Right cardiac atrium (tissue), 5 donors: ENCODE measurements at regions not wholly inside any gene's neighbourhood (a gene's known extent, or its start where the extent isn't known, plus 50 kb on each side); places are given as distances from the start of the nearest gene placed in this dataset.

Experiments used
- ATAC-seq, 2 donors: fragments of 200-7000 bp; cut with Tn5 transposase; one replicate each; pipeline versions ENCODE4 v1.8.0 to v1.9.1; 2020; ENCODE audit warnings: moderate library complexity in 2 of 2, mild to moderate bottlenecking in 1 of 2
- DNase-seq, 3 donors: peaks; one replicate each; pipeline ENCODE4 v3.0.0-alpha.2; 2020
- H3K27ac ChIP-seq: one replicate; pipeline ENCODE4 v1.5.1; 2013; ENCODE audit warnings: mild to moderate bottlenecking, low read length, control low read depth, moderate library complexity
- H3K27me3 ChIP-seq: one replicate; pipeline ENCODE4 v1.6.1; 2013; ENCODE audit not compliant: control insufficient read depth, insufficient read depth
- H3K4me1 ChIP-seq: one replicate; pipeline ENCODE4 v1.6.1; 2013; ENCODE audit warnings: low read length; ENCODE audit not compliant: control insufficient read depth, insufficient read depth
- H3K4me3 ChIP-seq: one replicate; pipeline ENCODE4 v1.5.1; 2013; ENCODE audit warnings: low read length, control low read depth
- H3K9me3 ChIP-seq: one replicate; pipeline ENCODE4 v1.6.1; 2013; ENCODE audit warnings: low read length; ENCODE audit not compliant: control insufficient read depth
- WGBS: extraction: QIAGEN DNeasy Blood & Tissue Kit; methylation state at CpG from one replicate; pipeline ENCODE4 v1.1.7; 2013; 5-methylcytosine and 5-hydroxymethylcytosine counted together
- intact Hi-C, 4 donors: fragments of 100-400 bp; cut with DNase I; formaldehyde crosslinking; loops; one replicate each; pipeline versions ENCODE4 v1.11.0 to v1.14.0; 2022 to 2023
- donor health status: healthy with polysubstance abuse.
- donor health status: DM: no; HTN: yes; CAD: no.
- donor health status: DM: no; HTN: no; CAD: no.
- donor health status: DM: no; HTN: yes; CAD: no; lungs with severe emphysema.
- donor health status: DM: yes; HTN: yes; CAD: no.

DNA sequence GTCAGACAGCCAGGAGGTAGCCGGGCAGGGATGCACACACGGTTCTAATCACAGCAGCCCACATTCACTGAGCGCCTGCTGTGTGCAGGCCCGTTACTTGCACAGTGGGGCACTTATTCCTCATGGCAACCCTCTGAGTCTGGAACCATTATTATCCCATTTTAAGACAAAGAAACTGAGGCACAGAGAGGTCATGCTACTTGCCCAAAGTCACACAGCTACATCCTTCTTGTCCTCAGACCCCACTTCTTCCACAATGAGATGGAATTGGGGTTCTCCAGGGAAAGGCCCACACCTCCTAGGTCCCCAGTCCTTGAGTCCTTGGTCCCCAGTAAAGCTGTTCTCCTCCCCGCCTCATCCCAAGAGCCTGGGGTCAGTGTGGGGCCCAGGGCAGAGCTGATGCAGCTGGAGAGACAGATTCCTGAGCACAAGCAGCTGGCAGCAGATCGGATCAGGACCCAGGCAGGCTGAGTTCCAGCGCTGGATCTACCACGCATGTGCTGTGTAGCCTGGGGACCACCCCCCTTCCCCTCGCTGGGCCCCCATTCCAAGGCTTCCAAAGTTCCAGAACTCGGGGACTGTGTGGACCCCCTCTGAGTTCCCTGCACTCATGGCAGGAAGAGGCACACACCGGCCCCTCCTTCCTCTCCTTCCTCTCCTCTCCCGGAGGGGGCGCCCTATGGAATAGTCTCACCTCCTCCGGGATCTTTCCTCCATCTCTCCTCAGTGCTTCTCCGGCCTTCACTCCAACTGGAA is 393.4 kb downstream of the MATN1 start:
- WGBS, result 64% methylated on average over 15 of the region's 15 CpGs
- H3K4me3 ChIP-seq, result no peak overlapping the region
- no peak for ATAC-seq
- H3K27ac ChIP-seq, result no peak overlapping the region
- DNase-seq, result peak in 1 of 3 donors; percentile 6
- H3K27me3 ChIP-seq, result no peaks in the 10 kb centered on the region
- no peaks in the 10 kb centered on the region for H3K9me3 ChIP-seq
- intact Hi-C loops, result no loop called here
- H3K4me1 ChIP-seq, result no peaks in the 10 kb centered on the region

DNA sequence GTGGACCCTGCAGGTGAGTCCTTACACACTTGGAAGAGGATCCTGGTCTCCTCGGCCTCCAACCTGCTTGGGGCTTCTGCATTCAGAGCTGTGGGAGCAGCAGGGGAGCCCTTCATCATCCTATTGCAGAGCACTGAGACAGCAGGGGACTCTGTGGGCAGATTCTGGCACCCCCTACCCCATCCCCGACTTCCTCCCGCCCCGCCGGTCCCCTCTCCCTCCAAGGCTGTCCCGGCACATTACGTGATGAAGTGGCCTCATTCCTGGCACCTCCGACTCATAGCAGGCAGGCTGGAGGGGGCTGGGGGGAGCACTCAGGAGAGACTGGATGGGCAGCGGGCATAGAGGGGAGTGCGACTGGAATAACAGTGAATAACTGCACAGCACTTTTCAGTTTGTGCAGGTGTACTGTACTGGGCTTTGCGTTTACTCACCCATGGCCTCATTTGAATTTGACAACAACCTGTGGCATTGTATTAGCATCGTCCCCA is 394.1 kb downstream of the MATN1 start:
- H3K9me3 ChIP-seq, result no peaks in the 10 kb centered on the region
- intact Hi-C loops, result no loop called here
- WGBS, result 73% methylated on average over 12 of the region's 12 CpGs
- no peaks in the 10 kb centered on the region for H3K27me3 ChIP-seq
- peak in 1 of 3 donors; percentile 29 for DNase-seq
- no peak overlapping the region for H3K27ac ChIP-seq
- H3K4me3 ChIP-seq, result no peak overlapping the region
- ATAC-seq, result no peak
- H3K4me1 ChIP-seq, result no peaks in the 10 kb centered on the region

DNA sequence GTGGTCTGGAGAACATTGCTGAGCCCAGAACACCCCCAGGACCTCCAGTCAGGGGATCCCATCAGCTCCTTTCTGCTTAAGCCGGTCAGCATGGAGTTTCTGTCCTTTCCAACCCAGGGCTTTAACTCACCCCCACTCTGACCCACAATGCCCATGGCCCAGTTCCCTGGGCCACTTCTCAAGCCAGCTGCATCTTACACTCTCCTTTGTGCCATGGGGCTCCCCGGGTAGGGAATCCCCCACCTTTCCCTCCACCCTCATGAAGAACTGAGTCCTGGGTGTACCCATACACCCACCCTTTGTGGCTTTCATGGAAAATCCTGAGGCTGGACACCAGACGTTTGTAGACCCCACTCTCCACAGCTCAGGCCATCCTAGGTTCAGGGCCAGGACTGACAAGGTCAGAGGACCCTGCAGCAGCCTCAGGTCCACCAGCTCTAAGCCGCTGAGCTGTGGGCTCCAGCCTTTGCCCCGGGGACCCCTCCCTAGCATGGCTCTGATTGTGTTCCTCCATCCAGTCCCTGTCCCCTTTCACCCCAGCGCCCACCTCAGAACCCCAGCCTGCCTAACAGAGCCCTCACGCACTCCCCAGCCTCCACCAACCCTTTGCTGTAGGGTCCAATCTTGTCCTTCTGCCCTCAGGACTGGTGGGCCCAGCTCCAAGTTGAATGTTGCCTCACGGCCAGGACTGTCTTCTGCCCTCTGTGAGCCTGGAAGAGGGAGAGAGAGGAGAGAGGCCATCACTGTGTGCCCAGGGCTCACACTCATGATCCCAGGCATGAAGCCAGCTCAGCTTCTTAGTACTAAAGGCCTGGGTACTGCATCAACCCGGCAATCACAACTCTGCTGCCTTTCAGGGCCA is 394.8 kb downstream of the MATN1 start:
- intact Hi-C loops, result no loop called here
- peak in 1 of 3 donors; percentile 22 for DNase-seq
- ATAC-seq, result no peak
- H3K27me3 ChIP-seq, result no peaks in the 10 kb centered on the region
- no peak overlapping the region for H3K27ac ChIP-seq
- no peak overlapping the region for H3K4me3 ChIP-seq
- 74% methylated on average over 9 of the region's 9 CpGs for WGBS
- H3K9me3 ChIP-seq, result no peaks in the 10 kb centered on the region
- no peaks in the 10 kb centered on the region for H3K4me1 ChIP-seq

DNA sequence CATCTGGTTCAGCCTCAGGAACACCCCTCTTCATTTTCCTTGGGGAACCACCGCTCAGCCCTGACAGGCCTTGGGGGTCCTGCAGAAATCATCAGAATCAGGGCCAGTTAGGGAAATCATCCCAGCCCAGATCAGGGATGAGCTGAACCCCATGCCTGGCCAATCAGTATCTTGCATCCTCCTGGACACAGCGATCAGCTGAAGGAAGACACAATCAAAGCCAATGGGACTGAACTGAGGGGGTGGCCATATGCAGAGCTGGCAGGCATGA is 395.4 kb downstream of the MATN1 start:
- intact Hi-C loops, result no loop called here
- Histone ChIP-seq H3K4me1 (no peaks in the 10 kb centered on the region), H3K27me3 (no peaks in the 10 kb centered on the region), H3K4me3 (no peak overlapping the region), H3K9me3 (no peaks in the 10 kb centered on the region), H3K27ac (no peak overlapping the region)
- no peak for ATAC-seq
- WGBS, result 92% methylated on average over 2 of the region's 2 CpGs
- DNase-seq, result no peak

DNA sequence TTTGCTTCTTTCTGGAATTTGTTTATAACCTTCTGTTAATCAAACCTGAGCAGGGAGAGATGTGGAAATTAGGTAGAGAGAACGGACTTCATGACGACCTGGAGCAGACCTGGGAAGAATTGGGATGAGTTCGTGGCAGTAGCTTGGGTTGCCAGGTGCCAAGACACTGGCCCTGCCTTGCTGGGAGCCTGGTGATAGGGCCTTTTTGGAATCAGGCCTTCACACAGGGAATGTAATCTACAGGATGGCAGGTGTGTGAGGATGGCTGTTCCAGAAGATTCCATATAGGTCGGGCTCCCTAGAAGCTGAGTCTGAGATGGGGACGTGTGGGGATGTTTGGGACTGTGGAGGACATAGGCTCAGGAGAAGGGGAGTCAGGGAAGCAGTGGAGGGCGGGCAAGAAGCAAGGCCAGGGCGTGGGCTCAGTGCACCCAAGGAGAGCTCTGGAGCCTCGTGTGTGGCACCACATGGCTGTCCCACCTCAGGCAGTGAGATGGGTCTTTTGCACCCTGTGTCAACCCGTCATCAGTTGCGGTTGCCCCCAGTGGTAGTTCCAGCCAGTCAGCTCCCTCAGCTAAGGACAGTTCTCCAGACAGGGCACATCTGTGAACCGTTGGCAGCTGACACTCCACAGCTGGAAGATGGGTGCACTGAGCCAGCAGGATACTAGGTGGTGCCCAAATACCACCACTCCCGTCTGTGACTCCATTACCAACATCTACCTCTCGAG is 395.9 kb downstream of the MATN1 start:
- intact Hi-C loops, result no loop called here
- Histone ChIP-seq H3K4me1 (no peaks in the 10 kb centered on the region), H3K27me3 (no peaks in the 10 kb centered on the region), H3K27ac (no peak overlapping the region), H3K4me3 (no peak overlapping the region), H3K9me3 (no peaks in the 10 kb centered on the region)
- WGBS, result 74% methylated on average over 13 of the region's 13 CpGs
- DNase-seq (peak in 1 of 3 donors; percentile 20), ATAC-seq (no peak)

DNA sequence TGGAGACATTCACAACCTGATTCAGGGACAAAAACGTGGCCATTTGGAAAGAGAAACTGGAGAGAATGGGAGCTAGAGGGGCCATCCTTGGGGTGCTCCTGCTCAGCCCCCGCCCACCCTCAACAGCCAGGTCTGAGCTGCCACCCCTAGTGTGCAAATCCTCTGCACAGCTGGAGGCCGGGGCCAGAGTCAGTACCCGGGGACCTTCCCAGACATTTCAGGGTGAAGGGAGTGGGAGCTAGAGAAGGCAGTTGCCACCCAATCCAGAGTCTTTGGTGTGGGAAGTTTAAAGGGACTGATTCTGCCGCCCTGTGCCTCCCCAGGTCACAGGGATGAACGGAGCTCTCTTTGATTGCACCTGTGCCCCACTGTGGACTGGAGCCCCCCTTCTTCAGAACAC is 397.4 kb downstream of the MATN1 start:
- H3K9me3 ChIP-seq, result no peaks in the 10 kb centered on the region
- intact Hi-C loops, result no loop called here
- no peaks in the 10 kb centered on the region for H3K27me3 ChIP-seq
- no peak for DNase-seq
- no peak for ATAC-seq
- 69% methylated on average over 6 of the region's 6 CpGs for WGBS
- H3K4me3 ChIP-seq, result no peak overlapping the region
- H3K4me1 ChIP-seq, result no peaks in the 10 kb centered on the region
- H3K27ac ChIP-seq, result no peak overlapping the region

DNA sequence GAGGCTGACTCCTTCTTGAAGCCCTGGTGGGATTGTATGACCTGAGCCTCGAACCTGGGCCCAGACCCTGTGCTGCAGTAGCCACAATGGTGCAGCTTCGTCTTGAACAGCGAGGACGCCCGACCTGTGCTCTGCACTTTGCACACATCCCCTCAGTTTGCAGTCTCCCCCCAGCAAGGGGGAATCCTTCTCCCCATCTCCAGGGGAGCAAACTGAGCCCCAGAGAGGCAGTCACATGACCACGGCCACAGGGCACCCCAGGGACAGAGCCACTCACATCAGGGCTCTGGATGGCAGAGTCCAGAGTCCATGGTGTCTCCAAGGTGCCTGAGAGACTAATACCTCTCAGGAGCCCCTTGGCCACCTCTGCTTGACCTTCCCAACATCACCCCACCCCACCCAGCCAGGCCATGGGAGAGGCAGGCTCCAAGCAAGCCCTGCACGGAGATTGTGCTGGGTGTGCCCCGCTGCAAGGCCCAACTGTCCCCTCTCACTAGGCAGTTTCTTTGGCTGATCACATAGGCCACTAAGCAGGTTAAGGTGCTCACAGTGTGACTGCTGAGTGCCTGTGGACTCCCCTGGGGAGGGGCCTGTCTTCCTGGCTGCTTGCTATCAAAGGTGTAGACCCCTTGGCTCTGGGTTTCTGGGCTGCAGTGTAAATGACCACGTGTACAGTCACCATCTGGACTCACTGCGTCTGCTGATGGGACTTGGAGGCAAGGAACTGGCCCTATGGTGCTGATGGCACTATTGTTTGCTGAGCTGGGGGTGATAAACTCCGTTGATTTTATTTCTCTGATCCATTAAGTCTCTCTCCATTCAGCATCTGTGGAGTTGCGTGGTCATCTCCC is 398.1 kb downstream of the MATN1 start:
- no peak for DNase-seq
- Histone ChIP-seq H3K27ac (no peak overlapping the region), H3K4me1 (no peaks in the 10 kb centered on the region), H3K4me3 (no peak overlapping the region), H3K27me3 (no peaks in the 10 kb centered on the region), H3K9me3 (no peaks in the 10 kb centered on the region)
- intact Hi-C loops, result no loop called here
- WGBS, result 78% methylated on average over 12 of the region's 12 CpGs
- no peak for ATAC-seq

DNA sequence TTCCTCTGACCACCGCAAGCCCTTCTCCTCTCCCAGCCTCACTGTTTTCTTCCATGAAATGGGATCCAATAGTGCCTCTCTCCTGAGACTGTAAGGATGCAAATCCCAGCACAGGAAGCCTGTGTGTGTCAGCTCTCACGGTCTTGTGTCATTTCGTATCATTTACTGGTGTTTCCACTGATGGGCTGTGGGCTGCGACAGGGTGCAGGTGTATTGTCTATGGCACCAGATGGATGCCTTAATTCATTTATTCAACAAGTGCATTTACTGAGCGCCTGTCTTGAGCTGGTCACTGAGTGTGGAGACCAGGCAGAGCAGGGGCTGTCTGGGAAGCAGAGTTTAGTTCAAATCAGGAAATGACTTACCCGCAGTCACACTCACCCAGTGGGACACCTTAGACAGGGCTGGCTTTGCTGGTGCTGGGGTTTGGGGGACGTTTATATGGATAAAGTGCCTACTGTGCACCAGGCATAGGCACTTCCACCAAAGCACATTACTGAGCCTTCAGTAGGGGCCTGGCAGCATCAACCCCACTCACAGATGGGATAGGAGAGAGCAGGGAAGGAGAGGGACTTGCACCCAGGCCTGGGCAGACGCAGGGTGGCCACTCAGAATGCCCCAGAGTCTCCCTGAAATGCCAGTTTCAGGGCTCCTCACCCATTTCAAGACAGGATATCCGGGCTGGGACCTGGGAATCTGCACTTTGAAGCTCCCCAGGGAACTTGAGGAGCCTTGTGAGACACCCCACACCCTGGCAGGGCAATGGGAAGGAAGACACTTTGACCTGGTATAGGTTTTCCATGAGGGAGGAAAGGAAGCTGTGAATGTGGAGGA is 398.9 kb downstream of the MATN1 start:
- Histone ChIP-seq H3K27ac (no peak overlapping the region), H3K4me1 (no peaks in the 10 kb centered on the region), H3K27me3 (no peaks in the 10 kb centered on the region), H3K9me3 (no peaks in the 10 kb centered on the region), H3K4me3 (no peak overlapping the region)
- WGBS, result 77% methylated on average over 9 of the region's 9 CpGs
- intact Hi-C loops, result no loop called here
- ATAC-seq, result no peak
- DNase-seq, result no peak

DNA sequence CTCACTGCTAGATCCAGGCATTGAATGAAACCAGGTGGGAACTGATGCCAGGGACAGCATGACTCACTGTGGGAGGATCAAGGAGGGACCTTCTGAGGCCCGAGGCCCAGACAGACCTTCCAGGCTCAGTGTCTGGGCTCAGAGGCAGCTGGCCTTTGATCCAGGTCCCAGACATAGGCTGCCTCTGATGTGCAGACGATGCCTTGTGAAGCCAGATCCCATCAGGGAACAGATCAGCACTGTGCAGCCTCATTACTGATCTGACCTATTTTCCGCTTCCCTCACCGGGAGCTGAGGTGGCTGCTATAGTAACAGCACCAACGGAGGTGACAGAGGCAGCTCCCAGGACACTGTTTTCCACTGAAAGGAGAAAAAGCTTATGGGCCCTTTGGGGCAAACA is 399.5 kb downstream of the MATN1 start:
- no peak for DNase-seq

DNA sequence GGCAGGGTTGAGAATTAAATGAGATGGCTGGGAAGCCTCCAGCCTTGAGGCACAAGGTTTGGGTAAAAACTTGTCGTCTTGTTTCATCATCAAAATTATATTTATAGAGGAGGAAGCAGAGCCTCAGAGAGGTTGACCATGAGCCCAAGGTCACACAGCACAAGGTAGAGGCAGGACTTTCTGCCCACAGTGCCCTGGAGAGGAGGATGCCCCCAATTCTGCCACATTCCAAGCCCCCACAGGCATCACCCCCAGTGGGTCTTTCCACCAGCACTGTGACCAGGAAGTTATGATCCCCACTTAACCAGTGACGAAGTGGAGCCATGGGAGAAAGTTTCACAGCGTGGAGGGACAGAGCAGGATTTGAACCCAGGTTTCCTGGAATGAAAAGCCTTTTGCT is 400.0 kb downstream of the MATN1 start:
- H3K4me3 ChIP-seq, result no peak overlapping the region
- ATAC-seq (no peak), DNase-seq (no peak)
- intact Hi-C loops, result no loop called here
- no peaks in the 10 kb centered on the region for H3K27me3 ChIP-seq
- no peak overlapping the region for H3K27ac ChIP-seq
- H3K9me3 ChIP-seq, result no peaks in the 10 kb centered on the region
- no peaks in the 10 kb centered on the region for H3K4me1 ChIP-seq
- WGBS, result 81% methylated on average over 3 of the region's 3 CpGs

More for the DNA sequence above, 399.5 kb downstream of the MATN1 start:
- intact Hi-C loops, result no loop called here
- WGBS, result 55% methylated on average over 5 of the region's 5 CpGs
- ATAC-seq, result no peak
- no peaks in the 10 kb centered on the region for H3K9me3 ChIP-seq
- no peaks in the 10 kb centered on the region for H3K27me3 ChIP-seq
- no peak overlapping the region for H3K4me3 ChIP-seq
- H3K4me1 ChIP-seq, result no peaks in the 10 kb centered on the region
- no peak overlapping the region for H3K27ac ChIP-seq
